GM12891 (cell line): ENCODE measurements at regions not wholly inside any gene's neighbourhood (a gene's known extent, or its start where the extent isn't known, plus 50 kb on each side); places are given as distances from the start of the nearest gene placed in this dataset.

Source experiments
- DNase-seq: peaks from one replicate; pipeline ENCODE4 v3.0.0; 2011; ENCODE audit warnings: low spot score; ENCODE audit not compliant: insufficient read length
- FAIRE-seq: peaks from 2 replicates; lab custom pipeline; 2011; peaks lifted over from hg19 to GRCh38; lab: Jason Lieb, UNC
- PAX5 ChIP-seq: IDR thresholded peaks from 2 replicates; pipeline ENCODE4 v1.6.1; 2011; ENCODE audit warnings: low read length, moderate library complexity, mild to moderate bottlenecking; ENCODE audit not compliant: insufficient read depth, severe bottlenecking
- POLR2A ChIP-seq: IDR thresholded peaks from 2 replicates; pipeline ENCODE4 v1.6.1; 2011; ENCODE audit warnings: low read depth, low read length, control low read depth
- POLR2AphosphoS5 ChIP-seq: IDR thresholded peaks from 2 replicates; pipeline ENCODE4 v1.6.1; 2011; ENCODE audit warnings: low read depth, low read length, control low read depth
- POU2F2 ChIP-seq: IDR thresholded peaks from 2 replicates; pipeline ENCODE4 v1.6.1; 2011; ENCODE audit warnings: low read depth, mild to moderate bottlenecking, control low read depth, low read length, moderate library complexity
- SPI1 ChIP-seq: IDR thresholded peaks from 2 replicates; pipeline ENCODE4 v1.6.1; 2011; ENCODE audit warnings: low read depth, low read length, control low read depth
- TAF1 ChIP-seq: IDR thresholded peaks from 2 replicates; pipeline ENCODE4 v1.6.1; 2011; ENCODE audit warnings: low read depth, low read length, control low read depth

GRCh38 chr12:132388379-132389015 is 59.1 kb upstream of the GALNT9 start:
- FAIRE-seq, result no peak
- DNase-seq, result no peak
- TF ChIP-seq TAF1 (no peak), POLR2AphosphoS5 (no peak), POU2F2 (no peak), POLR2A (no peak)

- TF ChIP-seq PAX5, result no peak
- TF ChIP-seq TAF1, result no peak
- TF ChIP-seq SPI1, result no peak
- TF ChIP-seq POLR2AphosphoS5, result no peak
- TF ChIP-seq POU2F2, result no peak
- TF ChIP-seq POLR2A, result no peak
- FAIRE-seq (no peak), DNase-seq (no peak)
These were observed 57.6 kb upstream of the GALNT9 start for GRCh38 chr12:132386926-132387497.

- FAIRE-seq (no peak), DNase-seq (no peak)
- TF ChIP-seq POU2F2 (no peak), SPI1 (no peak), PAX5 (no peak), POLR2A (no peak), POLR2AphosphoS5 (no peak), TAF1 (no peak)
These were observed 56.7 kb upstream of the GALNT9 start for GRCh38 chr12:132385923-132386751.

- no peak for DNase-seq
- no peak for FAIRE-seq
- no peak for TF ChIP-seq POLR2A
- TF ChIP-seq TAF1, result no peak
- no peak for TF ChIP-seq POLR2AphosphoS5
- TF ChIP-seq POU2F2, result no peak
- TF ChIP-seq PAX5, result no peak
- TF ChIP-seq SPI1, result no peak
These were observed 55.8 kb upstream of the GALNT9 start for GRCh38 chr12:132384916-132385774.

- TF ChIP-seq TAF1, result no peak
- TF ChIP-seq POLR2AphosphoS5, result no peak
- TF ChIP-seq SPI1, result no peak
- no peak for TF ChIP-seq POU2F2
- TF ChIP-seq POLR2A, result no peak
- no peak for TF ChIP-seq PAX5
- DNase-seq, result no peak
- no peak for FAIRE-seq
These were observed 51.3 kb upstream of the GALNT9 start for GRCh38 chr12:132380641-132381040.

- DNase-seq (no peak), FAIRE-seq (no peak)
- no peak for TF ChIP-seq POLR2A
- no peak for TF ChIP-seq SPI1
- TF ChIP-seq POU2F2, result no peak
- TF ChIP-seq POLR2AphosphoS5, result no peak
- no peak for TF ChIP-seq PAX5
These were observed 50.6 kb upstream of the GALNT9 start for GRCh38 chr12:132379996-132380395.

- DNase-seq (no peak), FAIRE-seq (no peak)
- no peak for TF ChIP-seq TAF1
- no peak for TF ChIP-seq POLR2AphosphoS5
- TF ChIP-seq POU2F2, result no peak
- no peak for TF ChIP-seq PAX5
- TF ChIP-seq SPI1, result no peak
- TF ChIP-seq POLR2A, result no peak
These were observed 50.2 kb upstream of the GALNT9 start for GRCh38 chr12:132379576-132379975.
